B cell (primary cell): ENCODE measurements at regions not wholly inside any gene's neighbourhood (a gene's known extent, or its start where the extent isn't known, plus 50 kb on each side); places are given as distances from the start of the nearest gene placed in this dataset.

Source experiments
- ATAC-seq: fragments of 200-7000 bp; cut with Tn5 transposase; one replicate; pipeline ENCODE4 v1.10.0; 2021; ENCODE audit warnings: low read depth, mild to moderate bottlenecking, moderate number of reproducible peaks, moderate library complexity
- CTCF ChIA-PET: fragments of 350-600 bp; sonication (Branson Sonifier 250); formaldehyde crosslinking; loops from one replicate; lab custom pipeline; 2021; ENCODE audit warnings: antibody characterized with exemption, inconsistent platforms; lab: Charles Lee
- POLR2A ChIA-PET: fragments of 350-600 bp; sonication (Branson Sonifier 250); formaldehyde crosslinking; loops from one replicate; lab custom pipeline; 2021; ENCODE audit warnings: antibody characterized with exemption; lab: Charles Lee
- DNase-seq: peaks from one replicate; pipeline ENCODE4 v3.0.0; 2013
- H2AFZ ChIP-seq: 2 replicates; pipeline ENCODE4 v1.6.1; 2012; ENCODE audit warnings: mild to moderate bottlenecking, low read depth, low read length; ENCODE audit not compliant: insufficient read depth, poor library complexity, severe bottlenecking
- H3K27ac ChIP-seq, 2 donors: 1 replicate in 1 of 2; 2 replicates in 1 of 2; pipeline ENCODE4 v1.5.1; 2012 to 2013; ENCODE audit warnings: low read length in 2 of 2, mild to moderate bottlenecking in 2 of 2, moderate library complexity in 1 of 2
- H3K27me3 ChIP-seq, 4 experiments: fragments of 200-600 bp in 1 of 4; sonication (generic) in 1 of 4; replicated peaks in 1 of 4; 1 replicate in 2 of 4; 2 replicates in 2 of 4; pipeline versions ENCODE4 v1.6.1 to v1.7.0; 2013 to 2016; ENCODE audit warnings: low read length in 3 of 4, mild to moderate bottlenecking in 2 of 4, mixed read lengths in 1 of 4, moderate library complexity in 1 of 4; ENCODE audit not compliant: insufficient read depth in 4 of 4, control insufficient read depth in 3 of 4; ENCODE audit errors: control extremely low read depth in 1 of 4
- H3K36me3 ChIP-seq, 2 experiments: replicated peaks in 1 of 2; 1 replicate in 1 of 2; 2 replicates in 1 of 2; pipeline versions ENCODE4 v1.6.1 to v1.7.1; 2013; ENCODE audit warnings: low read length in 1 of 2; ENCODE audit not compliant: insufficient read depth in 2 of 2, control insufficient read depth in 1 of 2; ENCODE audit errors: control extremely low read depth in 1 of 2, extremely low read depth in 1 of 2
- H3K4me1 ChIP-seq, 2 donors: fragments of 200-600 bp in 1 of 2; sonication (generic) in 1 of 2; 1 replicate in 1 of 2; 2 replicates in 1 of 2; pipeline versions ENCODE4 v1.5.1 to v1.6.1; 2013 to 2017; ENCODE audit warnings: low read length in 2 of 2; ENCODE audit not compliant: control insufficient read depth in 2 of 2, insufficient read depth in 2 of 2
- H3K4me2 ChIP-seq: replicated peaks from 2 replicates; pipeline ENCODE3; 2012; ENCODE audit warnings: mild to moderate bottlenecking, low read depth, low read length; ENCODE audit not compliant: poor library complexity, severe bottlenecking
- H3K4me3 ChIP-seq, 5 experiments: fragments of 200-600 bp in 1 of 5; sonication (generic) in 1 of 5; 1 replicate in 3 of 5; 2 replicates in 2 of 5; pipeline versions ENCODE4 v1.5.1 to v1.7.0; 2011 to 2016; ENCODE audit warnings: low read length in 4 of 5, mild to moderate bottlenecking in 4 of 5, low read depth in 2 of 5, control low read depth in 1 of 5, moderate library complexity in 1 of 5; ENCODE audit not compliant: insufficient read depth in 1 of 5; ENCODE audit errors: control extremely low read depth in 1 of 5, extremely low read depth in 1 of 5
- H3K79me2 ChIP-seq: fragments of 200-600 bp; sonication (generic); one replicate; pipeline ENCODE4 v1.6.0; 2016; ENCODE audit warnings: low read length; ENCODE audit not compliant: control insufficient read depth, insufficient read depth
- H3K9ac ChIP-seq: fragments of 200-600 bp; sonication (generic); 2 replicates; pipeline ENCODE4 v1.6.1; 2017; ENCODE audit warnings: mild to moderate bottlenecking, low read length, moderate library complexity
- H3K9me3 ChIP-seq, 3 donors: one replicate each; pipeline versions ENCODE4 v1.6.1 to v1.7.1; 2013; ENCODE audit warnings: low read length in 2 of 3; ENCODE audit not compliant: control insufficient read depth in 2 of 3, insufficient read depth in 1 of 3; ENCODE audit errors: control extremely low read depth in 1 of 3
- H4K20me1 ChIP-seq: 2 replicates; pipeline ENCODE4 v1.6.0; 2012; ENCODE audit warnings: mild to moderate bottlenecking, low read length; ENCODE audit not compliant: insufficient read depth, control insufficient read depth, poor library complexity, severe bottlenecking
- H3K27ac Mint-ChIP-seq: one replicate; pipeline ENCODE4 v1.8.0; 2021; ENCODE audit warnings: mixed read lengths
- H3K27me3 Mint-ChIP-seq: one replicate; pipeline ENCODE4 v1.8.0; 2021; ENCODE audit warnings: mixed read lengths
- H3K4me1 Mint-ChIP-seq: one replicate; pipeline ENCODE4 v1.8.0; 2021; ENCODE audit warnings: mixed read lengths
- H3K4me3 Mint-ChIP-seq: one replicate; pipeline ENCODE4 v1.8.0; 2021; ENCODE audit warnings: mixed read lengths
- H3K9me3 Mint-ChIP-seq: one replicate; pipeline ENCODE4 v1.8.0; 2022; ENCODE audit warnings: mixed read lengths; ENCODE audit not compliant: insufficient read depth
- CTCF ChIP-seq: fragments of 200-600 bp; IDR thresholded peaks from one replicate; pipeline ENCODE4 v1.8.0; 2022; ENCODE audit warnings: antibody characterized with exemption, mild to moderate bottlenecking
- EZH2 ChIP-seq: IDR thresholded peaks from 2 replicates; pipeline ENCODE4 v1.6.1; 2012; ENCODE audit warnings: borderline replicate concordance, low read depth, mild to moderate bottlenecking, moderate library complexity, low read length; ENCODE audit not compliant: insufficient read depth, poor library complexity, severe bottlenecking
- WGBS: methylation state at CpG from one replicate; pipeline ENCODE4 v1.1.5; 2013; ENCODE audit warnings: missing lambda C conversion rate; ENCODE audit not compliant: insufficient coverage; 5-methylcytosine and 5-hydroxymethylcytosine counted together
- intact Hi-C: fragments of 100-400 bp; cut with micrococcal nuclease; formaldehyde crosslinking; loops from one replicate; pipeline ENCODE4 v1.10.0; 2022

DNA sequence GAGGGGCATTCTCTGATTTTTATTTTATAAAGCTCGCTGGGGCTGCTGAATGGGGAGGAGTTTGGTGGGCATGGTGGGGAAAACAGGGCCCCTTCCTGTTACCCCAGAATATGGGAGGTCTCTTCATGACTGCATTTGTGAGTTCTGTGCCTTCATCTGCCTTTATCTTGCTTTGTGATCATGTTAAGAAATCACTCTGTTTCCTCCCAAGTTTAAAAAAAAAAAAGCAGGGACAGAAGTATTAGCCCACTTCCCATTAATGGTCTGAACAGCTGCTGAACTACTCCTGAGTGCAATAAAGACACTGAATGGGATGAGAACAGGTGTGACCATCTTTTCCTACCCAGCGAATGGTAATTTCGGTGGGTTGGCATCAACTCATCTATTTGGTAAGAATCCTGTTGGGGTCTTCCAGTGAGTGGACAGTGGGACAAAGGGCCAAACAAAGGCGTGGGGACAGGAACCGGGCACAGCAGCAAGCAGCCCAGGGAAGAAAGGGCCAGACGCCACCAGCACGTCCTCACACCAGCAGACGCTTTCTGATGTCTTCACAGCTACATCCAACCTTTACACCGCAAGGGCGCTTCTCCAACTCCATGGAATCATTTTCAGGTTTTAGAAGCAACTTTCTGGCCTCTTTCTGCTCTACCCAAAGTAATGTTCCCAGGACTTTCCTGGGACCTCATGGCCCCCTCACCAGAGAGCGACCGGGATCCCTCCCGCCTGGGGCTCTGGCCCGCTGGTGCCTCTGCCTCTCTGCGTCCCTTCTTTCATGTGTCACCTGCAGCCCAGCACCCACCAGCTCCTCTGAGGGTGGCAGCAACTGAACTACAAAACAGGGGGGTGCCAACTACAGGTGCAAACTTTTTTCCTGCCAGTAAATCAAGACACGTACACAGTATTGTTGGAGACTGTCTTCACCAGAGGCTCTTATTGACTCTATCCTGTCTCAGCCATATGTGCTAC lies 160.2 kb downstream of the ADSS2 start:
- H3K9me3 ChIP-seq, result peaks cover 0 to 6% (median 3%) of the 10 kb centered on the region in 3 donors
- Mint-ChIP-seq H3K27me3 (no peaks in the 10 kb centered on the region), H3K9me3 (peaks cover 5% of the 10 kb centered on the region), H3K4me3 (no peak overlapping the region), H3K27ac (no peak overlapping the region), H3K4me1 (no peaks in the 10 kb centered on the region)
- TF ChIP-seq EZH2 (no peak), CTCF (no peak)
- H4K20me1 ChIP-seq, result no peaks in the 10 kb centered on the region
- H3K4me3 ChIP-seq, result no peak overlapping the region
- ATAC-seq (no peak), DNase-seq (no peak)
- 88% methylated on average over 13 of the region's 16 CpGs for WGBS
- H3K36me3 ChIP-seq, result no peaks in the 10 kb centered on the region
- ChIA-PET POLR2A (no interaction called here), CTCF (no interaction called here)
- no peaks in the 10 kb centered on the region for H3K4me1 ChIP-seq
- intact Hi-C loops, result no loop called here
- no peak overlapping the region for H2AFZ ChIP-seq
- no peak overlapping the region for H3K27ac ChIP-seq
- no peak overlapping the region for H3K9ac ChIP-seq
- no peak overlapping the region for H3K4me2 ChIP-seq
- H3K79me2 ChIP-seq, result no peaks in the 10 kb centered on the region
- H3K27me3 ChIP-seq, result no peaks in the 10 kb centered on the region

- Mint-ChIP-seq H3K4me1 (peaks cover 10% of the 10 kb centered on the region), H3K4me3 (no peak overlapping the region), H3K27me3 (no peaks in the 10 kb centered on the region), H3K27ac (no peak overlapping the region), H3K9me3 (no peaks in the 10 kb centered on the region)
- POLR2A ChIA-PET, result no interaction called here
- CTCF ChIA-PET, result interaction anchor here (1.3 kb wide), 1 partner anchor 22 kb away, joined by 3 read pairs; no protein-coding TSS in a partner anchor
- H3K4me3 ChIP-seq, result no peak overlapping the region
- no peak overlapping the region for H3K9ac ChIP-seq
- no peak for TF ChIP-seq EZH2
- no peak for TF ChIP-seq CTCF
- no peak for DNase-seq
- H3K27me3 ChIP-seq, result no peaks in the 10 kb centered on the region
- peaks cover 4 to 12% of the 10 kb centered on the region in 2 donors for H3K4me1 ChIP-seq
- no peak overlapping the region for H3K4me2 ChIP-seq
- no peaks in the 10 kb centered on the region for H4K20me1 ChIP-seq
- WGBS, result 95% methylated on average over 4 of the region's 7 CpGs
- no peak overlapping the region for H2AFZ ChIP-seq
- no peaks in the 10 kb centered on the region for H3K36me3 ChIP-seq
- peaks cover 0 to under 1% (median 0%) of the 10 kb centered on the region in 3 donors for H3K9me3 ChIP-seq
- no peak overlapping the region for H3K27ac ChIP-seq
- intact Hi-C loops, result no loop called here
- no peak for ATAC-seq
- no peaks in the 10 kb centered on the region for H3K79me2 ChIP-seq
These were observed 157.0 kb downstream of the ADSS2 start for GRCh38 chr1:244294599-244295224.
